NOMO-1 treated with dmso at 0.1 percent for 144 hours (cell line): ENCODE measurements at regions not wholly inside any gene's neighbourhood (a gene's known extent, or its start where the extent isn't known, plus 50 kb on each side); places are given as distances from the start of the nearest gene placed in this dataset.
"Not testable (repeated sequence)": the region's sequence is repeated elsewhere in the genome, so short reads cannot be mapped to it uniquely, and the experiment has no call there.

ENCODE experiments used
- DNase-seq: peaks from one replicate; lab custom pipeline; 2025; ENCODE audit not compliant: unreplicated experiment; lab: John Stamatoyannopoulos, UW

DNA sequence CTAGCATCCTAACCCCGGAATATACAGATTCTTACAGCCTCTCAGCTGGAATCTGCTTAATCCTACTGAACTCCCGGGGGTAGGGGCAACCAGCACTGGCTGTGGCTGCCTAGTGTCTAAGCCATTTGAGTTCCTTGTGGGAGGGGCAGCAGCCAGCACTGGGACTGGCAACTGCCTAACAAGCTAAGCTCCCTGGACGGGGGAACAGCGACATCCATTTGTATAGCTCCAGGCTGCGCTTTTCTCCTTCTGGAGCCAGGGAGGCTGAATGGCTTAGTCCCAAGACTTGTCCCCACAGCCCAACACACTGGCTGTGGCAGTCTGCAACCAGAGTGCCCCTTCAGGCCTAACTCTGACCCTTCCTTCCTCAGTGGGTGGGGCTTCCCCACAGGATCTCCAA is 787.2 kb downstream of the METTL4 start:
- DNase-seq: no peak

DNA sequence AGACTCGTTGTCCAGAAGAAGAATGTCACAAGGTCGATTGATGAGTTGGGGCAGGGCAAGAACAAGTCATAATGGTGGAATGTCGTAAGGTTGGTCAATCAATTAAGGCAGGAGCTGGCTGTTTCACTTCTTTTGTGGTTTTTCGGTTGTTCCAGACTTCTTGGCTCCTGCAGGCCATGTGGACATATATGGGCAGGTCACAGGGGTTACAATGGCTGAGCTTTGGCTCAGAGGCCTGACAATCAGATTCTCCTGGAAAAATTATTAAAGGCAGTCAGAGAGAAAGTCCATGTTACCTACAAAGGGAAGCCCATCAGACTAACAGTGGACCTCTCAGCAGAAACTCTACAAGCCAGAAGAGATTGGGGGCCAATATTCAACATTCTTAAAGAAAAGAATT is 785.3 kb downstream of the METTL4 start:
- DNase-seq: not testable (repeated sequence)

DNA sequence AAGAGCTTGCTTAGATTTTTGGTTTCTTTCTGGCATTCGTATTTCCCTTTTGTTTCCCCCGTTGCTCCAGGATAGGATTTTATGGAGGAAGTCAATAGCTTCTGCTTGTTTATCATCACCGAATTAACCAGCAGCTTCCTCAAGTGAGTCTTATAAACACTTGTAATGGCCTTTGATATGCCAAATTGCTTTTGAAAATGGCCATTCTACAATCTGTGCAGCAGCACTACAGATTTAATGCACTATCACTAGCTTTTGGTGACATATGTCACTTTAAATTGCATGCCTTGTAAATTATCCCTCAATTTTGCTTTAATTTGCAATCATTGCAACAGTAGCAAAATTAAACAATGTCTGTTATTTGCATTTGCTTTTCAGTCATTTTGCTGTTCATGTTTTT is 774.7 kb downstream of the METTL4 start:
- DNase-seq: no peak

DNA sequence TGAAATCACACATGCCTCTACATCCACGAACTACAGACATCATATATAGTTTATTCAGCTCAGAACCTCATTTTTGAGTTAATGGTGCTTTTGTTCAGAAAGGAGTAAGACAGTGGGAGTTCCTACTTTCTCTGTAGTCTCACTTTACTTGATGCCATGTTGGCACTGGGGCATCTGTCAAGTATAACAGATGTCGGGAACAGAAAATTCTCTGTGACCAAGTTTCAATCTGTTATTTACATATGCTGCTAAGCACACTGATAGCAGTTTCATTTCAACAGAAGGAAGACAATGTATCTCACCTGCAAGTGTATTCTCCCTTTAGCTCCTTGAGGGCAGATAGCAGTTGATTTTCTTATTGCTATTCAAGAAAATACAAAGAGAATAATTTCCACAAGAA is 774.1 kb downstream of the METTL4 start:
- DNase-seq: no peak

DNA sequence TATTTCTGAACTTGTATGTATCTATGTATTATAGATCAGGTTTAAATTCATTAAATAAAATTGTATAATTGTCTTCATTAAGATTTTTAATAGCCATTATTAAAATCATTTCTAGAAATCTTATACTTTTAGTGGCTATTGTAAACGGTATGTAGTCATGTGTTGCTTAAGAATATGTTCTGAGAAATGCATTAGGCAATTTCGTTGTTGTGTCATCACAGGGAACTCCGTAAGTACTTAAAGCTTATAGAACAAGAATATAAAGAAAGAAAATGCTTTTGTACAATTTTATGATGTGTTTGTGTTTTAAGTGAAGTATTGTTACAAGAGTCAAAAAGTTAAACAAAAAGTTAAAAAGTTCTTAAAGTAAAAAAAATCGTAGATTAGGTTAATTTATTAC is 765.8 kb downstream of the METTL4 start:
- DNase-seq: no peak

DNA sequence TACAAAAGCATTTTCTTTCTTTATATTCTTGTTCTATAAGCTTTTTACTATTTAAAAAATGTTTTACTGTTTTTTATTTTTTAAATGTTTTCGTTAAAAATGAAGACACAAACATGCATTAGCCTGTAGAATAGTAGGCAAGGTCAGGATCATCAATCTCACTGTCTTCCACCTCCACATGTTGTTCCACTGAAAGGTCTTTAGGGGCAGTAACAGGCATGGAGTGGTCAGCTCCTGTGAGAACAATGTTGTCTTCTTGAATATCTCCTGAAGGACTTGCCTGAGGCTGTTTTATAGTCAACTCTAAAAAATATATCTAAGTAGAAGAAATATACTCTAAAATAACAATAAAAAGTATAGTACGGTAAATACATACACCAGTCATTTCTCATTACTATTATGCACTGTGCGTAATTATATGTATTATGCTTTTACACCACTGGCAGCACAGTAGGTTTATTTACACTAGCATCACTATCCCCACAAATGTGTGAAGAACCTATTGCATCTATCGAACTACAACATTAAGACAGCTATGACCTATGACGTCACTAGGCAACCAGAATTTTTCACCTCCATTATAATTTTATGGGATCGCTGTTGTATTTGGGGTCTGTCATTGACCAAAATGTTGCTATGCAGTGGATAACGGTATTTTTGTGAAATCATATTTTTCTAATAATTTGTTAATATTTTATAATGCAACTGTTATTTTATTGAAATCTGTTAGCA is 764.3 kb downstream of the METTL4 start:
- DNase-seq: no peak

DNA sequence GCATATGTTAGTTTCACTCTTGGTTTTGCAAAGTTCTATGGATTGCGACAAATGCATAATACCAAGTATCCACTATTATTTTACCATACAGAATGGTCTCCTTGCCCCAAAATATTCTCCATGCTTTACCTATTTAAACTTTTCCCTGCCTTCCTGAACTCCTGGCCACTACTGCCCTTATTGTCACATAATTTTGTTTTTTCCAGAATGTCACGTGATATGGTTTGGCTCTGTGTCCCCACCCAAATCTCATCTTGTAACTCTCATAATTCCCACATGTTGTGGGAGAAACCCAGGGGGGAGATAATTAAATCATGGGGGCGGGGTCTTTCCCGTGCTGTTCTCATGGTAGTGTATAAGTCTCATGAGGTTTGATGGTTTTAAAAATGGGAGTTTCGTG is 760.0 kb downstream of the METTL4 start:
- DNase-seq: no peak

DNA sequence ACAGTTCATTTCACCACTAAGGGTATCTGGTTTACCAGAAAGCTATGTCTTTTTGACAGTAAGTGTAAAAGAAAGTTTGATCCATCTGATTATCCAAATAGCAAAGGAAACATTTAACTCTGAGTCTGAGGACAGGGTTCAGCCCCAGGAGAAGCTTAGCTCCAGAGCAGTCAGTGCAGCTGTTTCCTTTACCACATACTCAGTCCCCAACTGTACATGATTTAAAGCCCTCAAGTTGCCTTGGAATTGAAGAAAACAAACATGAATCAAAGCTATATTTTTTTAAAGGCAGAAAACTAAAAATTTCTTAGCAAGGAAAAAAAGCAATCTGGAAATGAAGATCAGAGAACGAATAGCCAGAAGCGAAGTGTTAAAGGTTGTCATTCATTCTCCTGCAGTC is 746.0 kb downstream of the METTL4 start:
- DNase-seq: no peak

DNA sequence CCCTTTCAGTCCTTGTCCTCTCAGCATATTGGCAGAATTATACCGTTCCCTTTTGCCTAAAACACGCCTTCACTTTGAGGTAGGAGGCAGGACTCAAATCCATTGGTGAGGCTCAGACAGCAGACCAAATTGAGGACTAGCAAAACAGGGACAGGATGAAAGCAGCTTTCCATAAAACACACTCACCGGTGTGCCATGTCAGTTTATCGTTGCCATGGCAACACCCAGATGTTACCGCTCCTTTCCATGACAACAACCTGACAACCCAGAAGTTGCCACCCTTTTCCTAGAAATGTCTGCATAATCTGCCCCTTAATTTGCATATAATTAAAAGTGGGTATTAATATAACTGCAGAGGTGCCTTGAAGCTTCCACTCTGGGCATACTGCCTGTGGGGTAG is 730.4 kb downstream of the METTL4 start:
- DNase-seq: no peak

DNA sequence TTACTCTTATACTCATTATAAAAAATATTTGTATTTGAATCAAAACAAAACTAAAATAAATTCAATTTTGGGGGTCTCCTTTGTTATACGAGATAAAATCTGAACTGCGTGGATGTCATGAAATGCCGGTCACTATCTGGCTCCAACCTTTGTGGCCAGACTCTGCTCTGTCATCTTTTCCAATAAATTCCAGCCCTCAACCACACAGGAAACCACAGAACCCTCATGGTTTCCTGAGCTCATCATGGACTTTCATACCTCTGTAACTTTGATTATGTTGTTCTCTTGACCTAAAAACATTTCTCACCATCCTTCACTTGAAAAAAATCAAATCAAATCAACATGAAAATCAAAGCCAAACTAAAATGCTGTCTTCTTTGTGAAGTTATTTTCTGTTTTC is 724.7 kb downstream of the METTL4 start:
- DNase-seq: no peak

DNA sequence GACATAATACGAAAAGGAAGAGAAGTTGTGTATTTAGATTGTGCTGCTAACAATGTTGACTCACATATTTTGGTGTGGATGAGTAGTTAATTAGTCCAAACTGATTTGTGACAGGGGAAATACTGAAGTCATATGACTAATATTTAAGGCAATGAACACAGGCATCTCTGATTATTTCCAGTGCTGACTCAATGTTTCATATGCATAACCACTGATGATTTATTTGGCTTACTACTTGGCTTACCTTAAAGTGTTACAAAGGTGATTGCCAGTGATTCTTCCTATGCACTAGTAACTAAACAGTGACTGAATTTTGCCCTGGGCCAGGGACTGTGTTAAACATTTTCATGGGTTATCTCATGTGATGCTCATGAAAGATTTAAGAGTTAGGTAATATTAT is 722.6 kb downstream of the METTL4 start:
- no peak for DNase-seq

DNA sequence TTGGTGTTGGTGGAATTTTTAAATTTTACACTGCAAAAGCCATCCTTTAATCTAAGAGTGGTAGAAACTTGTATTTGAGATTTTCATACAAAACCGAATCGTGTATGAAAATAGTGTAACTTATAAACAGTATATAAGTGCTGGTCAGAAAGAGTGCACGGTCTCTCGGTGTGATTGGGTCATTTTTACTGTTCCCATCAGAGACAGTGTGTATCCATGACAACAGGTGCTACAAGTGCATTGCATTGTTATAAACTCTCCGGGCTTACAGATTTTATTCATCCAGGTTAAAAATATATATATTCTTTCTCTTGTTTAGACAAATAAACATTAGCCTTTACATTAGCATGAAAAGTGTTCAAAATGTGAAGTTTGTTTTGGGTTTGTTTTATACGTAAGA is 721.9 kb downstream of the METTL4 start:
- DNase-seq: no peak

DNA sequence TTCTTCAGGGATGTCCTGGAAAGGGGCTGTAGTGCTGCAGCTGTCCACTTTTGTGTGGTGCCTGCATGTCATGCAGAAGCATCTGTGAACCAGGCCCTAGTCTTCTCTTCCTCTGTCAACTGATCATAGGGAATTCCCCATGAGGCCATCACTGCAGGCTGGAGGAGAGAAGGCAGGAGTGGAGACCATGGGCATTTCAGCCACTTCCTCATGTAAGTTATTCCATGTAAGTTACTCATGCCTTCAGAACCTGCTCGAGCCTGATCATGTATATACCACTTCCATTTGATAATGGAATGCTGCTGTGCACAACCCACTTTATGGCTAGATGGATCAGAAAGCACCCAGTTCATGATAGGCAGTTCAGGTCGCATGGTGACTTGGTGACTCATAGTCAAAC is 714.0 kb downstream of the METTL4 start:
- not testable (repeated sequence) for DNase-seq

DNA sequence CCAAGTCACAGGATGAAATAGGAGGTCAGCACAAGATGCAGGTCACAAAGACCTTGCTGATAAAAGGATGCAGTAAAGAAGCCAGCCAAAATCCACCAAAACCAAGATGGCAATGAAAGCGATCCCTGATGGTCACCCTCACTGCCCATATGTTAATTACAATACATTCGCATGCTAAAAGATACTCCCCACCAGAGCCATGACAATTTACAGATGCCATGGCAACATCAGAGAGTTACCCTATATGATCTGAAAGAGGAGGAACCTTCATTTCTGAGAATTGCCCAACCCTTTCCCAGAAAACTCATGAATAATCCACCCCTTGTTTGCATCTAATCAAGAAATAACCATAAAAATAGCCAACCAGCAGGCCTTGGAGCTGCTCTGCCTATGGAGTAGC is 709.8 kb downstream of the METTL4 start:
- no peak for DNase-seq

DNA sequence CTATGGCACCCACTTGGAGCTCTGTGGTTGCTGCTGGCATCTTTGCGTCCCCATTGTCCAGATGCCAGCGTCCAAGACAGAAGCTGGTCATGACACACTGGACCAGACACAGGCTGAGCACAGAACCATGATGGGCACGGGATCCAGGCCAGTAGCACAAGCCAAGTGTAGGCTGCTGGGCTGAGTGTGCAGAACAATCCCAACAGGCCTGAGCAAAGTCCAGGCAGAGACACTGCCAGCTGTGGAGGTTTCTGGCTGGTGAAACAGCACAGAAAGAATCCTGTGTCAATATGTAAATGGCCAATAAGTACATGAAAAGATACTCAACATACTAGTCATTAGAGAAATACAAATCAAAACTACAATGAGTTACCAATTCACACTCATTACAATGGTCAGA is 705.4 kb downstream of the METTL4 start:
- DNase-seq: no peak

DNA sequence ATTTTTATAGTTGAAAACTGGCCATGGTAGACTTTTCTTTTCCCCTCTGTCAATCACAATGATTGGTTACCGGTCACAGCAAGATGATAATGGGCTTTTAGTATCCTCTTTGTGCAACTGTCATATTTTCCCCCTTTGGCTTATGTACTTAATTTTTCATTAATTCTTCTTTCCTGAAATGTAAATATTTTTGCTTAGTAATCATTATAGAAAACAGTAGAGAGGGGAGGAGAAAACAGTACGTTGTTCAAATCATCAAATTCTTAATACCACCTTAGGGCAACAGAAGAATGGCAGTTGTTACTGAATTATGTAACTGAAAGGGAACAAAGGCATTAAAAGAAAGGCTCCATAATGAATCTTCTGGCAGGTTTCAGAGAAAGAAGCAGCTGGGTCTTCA is 699.0 kb downstream of the METTL4 start:
- no peak for DNase-seq

DNA sequence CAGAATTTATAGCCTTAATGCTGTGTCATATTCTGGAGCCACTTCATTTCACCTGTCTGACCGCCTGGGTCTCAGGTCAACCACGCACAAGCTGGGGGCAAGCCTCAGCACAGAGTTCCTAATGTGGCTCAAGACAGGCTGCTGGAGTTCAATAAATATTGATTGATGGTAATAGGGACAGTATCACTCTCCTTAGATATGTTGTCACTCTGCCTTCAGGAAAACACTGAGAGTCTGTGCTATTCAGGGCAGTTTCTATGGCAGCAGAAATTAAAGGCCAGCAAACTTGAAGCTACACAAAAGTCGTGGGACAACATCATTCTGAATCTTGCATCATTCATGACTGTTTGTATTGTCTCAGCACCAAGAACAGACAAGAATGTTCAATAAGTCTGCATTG is 696.1 kb downstream of the METTL4 start:
- no peak for DNase-seq

DNA sequence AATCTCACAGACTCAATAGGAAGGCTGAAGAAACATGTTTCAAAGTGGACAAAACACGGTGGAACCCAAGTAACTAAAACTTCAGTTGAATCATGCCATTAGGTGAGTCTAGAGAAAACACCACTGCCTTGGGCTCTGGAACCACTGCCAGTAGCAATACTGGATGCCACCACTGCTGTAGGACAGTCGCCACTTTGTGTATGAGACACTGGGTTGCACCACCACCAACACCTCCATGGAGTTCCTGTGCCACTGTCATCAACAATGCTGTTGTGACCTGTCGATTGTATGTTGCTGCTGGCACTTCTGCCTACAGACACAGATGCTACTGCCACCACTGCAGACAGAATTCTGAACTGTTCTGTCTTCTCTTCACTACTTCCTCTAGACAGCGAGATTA is 686.7 kb downstream of the METTL4 start:
- no peak for DNase-seq

DNA sequence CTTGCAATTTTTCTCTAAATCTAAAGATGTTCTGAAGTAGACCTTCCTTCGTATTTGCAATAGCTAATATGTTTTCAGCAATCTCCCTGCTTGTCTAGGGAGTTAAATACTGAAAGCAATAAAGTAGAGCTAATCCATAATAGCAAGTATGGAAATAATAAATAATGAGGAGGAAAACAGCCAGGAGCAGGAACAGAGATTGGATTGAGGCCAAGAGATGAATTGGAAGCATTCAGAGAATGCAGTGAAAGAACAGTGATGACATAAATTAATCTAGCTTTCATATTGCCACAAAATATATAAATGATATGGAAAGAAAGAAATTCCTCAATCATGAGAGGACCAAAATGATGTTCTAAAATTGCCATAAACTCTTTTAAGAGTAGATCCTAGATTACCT is 679.7 kb downstream of the METTL4 start:
- DNase-seq: no peak

DNA sequence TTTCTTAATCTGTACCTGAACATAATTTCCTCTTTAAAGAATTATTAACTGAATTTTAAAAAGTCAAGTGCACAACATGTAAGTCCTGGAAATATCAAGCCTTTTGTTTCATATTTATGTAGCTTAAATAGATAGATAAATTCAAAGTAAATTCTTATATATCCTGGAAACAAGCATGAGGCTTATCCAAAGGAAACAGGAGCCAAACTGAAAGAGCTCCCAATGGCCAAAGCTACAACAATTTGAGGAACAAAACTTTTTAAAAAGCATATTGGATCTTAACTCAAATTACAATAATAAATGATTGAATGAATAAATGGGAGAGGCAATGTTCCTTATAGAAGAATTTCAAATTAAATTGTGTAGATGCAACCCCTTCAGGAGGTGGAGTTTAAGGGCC is 679.1 kb downstream of the METTL4 start:
- no peak for DNase-seq

DNA sequence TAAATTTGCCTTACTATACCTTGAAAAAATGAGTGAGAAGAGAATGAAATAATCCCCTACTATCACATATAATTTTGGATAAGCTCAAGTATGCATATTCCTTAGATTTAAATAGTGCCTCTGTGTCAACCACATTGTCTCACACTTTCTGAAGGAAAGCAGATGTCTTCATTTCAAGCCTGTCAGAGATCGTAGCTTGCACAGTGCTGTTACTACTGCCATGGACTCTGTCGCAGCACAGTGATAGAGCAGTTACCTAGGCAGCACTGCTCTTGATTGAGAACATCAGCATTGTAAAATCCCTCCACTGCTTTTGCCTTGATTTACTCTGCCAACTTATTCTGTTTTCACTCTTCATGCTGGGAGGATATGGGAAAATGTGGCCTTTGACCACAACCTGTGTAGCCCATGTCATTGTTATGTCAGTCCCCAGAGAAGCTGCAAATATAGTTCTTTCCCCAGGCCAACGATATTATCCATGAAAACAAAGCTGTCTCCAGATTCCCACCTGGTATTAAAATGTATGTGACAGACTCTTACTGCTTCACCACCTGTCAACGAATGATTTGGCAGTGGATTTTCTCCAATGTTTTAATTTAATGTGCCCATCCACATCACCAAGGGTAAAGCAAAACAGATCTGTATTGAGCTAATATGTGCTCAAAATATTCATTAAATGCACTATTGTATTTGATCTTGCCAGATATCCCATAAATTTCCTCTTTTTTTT is 675.7 kb downstream of the METTL4 start:
- no peak for DNase-seq

DNA sequence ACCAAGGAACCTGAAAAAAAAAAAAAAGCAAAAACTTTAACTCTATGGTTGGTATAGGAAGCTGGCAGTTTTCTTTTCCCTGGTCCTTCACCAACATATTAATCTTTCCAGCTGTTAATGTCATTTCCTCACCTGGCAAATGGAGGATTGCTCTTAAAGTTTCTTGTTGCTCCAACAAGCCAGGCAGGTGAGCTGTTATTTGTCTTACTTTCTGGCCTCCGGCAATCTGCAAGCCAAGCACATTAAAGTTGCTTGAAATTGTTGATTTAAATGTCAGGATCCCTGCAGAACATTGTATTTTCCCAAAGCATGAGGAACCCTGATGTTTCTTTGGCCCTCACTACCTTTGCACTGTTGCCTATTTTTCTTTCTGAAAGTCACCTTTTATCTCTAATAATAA is 664.9 kb downstream of the METTL4 start:
- no peak for DNase-seq
